ENCODE measurements at regions not wholly inside any gene's neighbourhood (a gene's known extent, or its start where the extent isn't known, plus 50 kb on each side); places are given as distances from the start of the nearest gene placed in this dataset.
A peak's percentile ranks its signal among the peaks of the same experiment; 100 is the strongest.
"Not testable (repeated sequence)": the region's sequence is repeated elsewhere in the genome, so short reads cannot be mapped to it uniquely, and the experiment has no call there.

DNA sequence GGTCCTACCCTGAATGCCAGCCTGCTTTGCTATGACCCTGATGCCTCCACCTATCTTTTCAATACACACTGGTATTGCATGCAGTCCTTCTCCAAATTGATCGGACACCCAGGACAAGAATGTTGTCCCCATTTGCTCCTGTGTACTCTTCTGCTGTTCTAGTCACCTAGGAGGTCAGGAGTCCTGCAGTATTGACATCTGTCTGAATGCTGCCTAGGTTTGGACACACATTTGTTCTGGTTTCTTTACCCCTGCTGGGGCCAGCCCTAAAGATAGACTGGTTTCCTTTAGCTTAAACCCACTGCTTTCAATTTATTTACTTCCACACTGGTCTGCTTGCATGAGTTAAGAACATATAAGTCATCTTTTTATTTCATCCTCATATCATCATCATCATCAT, 167.0 kb upstream of the CCN2 start:
- H3K4me1 ChIP-seq (ENCODE audit: insufficient read depth, low read length, poor library complexity, severe bottlenecking), result no peaks in the 10 kb centered on the region
- H2AFZ ChIP-seq (ENCODE audit: low read length), result no peak overlapping the region
- no peak for TF ChIP-seq EZH2phosphoT487 (IDR thresholded peaks at IDR 0.05; ENCODE audit: borderline replicate concordance, low read depth, low read length)
- TF ChIP-seq, protein P1, sequence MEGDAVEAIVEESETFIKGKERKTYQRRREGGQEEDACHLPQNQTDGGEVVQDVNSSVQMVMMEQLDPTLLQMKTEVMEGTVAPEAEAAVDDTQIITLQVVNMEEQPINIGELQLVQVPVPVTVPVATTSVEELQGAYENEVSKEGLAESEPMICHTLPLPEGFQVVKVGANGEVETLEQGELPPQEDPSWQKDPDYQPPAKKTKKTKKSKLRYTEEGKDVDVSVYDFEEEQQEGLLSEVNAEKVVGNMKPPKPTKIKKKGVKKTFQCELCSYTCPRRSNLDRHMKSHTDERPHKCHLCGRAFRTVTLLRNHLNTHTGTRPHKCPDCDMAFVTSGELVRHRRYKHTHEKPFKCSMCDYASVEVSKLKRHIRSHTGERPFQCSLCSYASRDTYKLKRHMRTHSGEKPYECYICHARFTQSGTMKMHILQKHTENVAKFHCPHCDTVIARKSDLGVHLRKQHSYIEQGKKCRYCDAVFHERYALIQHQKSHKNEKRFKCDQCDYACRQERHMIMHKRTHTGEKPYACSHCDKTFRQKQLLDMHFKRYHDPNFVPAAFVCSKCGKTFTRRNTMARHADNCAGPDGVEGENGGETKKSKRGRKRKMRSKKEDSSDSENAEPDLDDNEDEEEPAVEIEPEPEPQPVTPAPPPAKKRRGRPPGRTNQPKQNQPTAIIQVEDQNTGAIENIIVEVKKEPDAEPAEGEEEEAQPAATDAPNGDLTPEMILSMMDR (conservative IDR thresholded peaks at IDR 0.05; ENCODE audit: low read length), result no peak
- no TSS peak for BruUV-seq (replicated peaks)
- no peaks in the 10 kb centered on the region for H3K9me3 ChIP-seq (ENCODE audit: low read length)
- no peak overlapping the region for H3K27ac ChIP-seq (ENCODE audit: low read depth, low read length, poor library complexity, severe bottlenecking)
- intact Hi-C loops (cut with micrococcal nuclease; ENCODE audit: unreplicated experiment), result no loop called here
- no peak overlapping the region for H3K4me2 ChIP-seq (ENCODE audit: low read length)
- H4K20me1 ChIP-seq (ENCODE audit: insufficient read depth, low read length), result no peaks in the 10 kb centered on the region
- ChIA-PET POLR2A (no interaction called here), CTCF (ENCODE audit: unreplicated experiment) (no interaction called here)
- H3K4me3 ChIP-seq (ENCODE audit: low read depth, low read length, poor library complexity, severe bottlenecking), result no peak overlapping the region
- no peak for DNase-seq (ENCODE audit: low spot score)
- H3K36me3 ChIP-seq (ENCODE audit: insufficient read depth, low read length), result no peaks in the 10 kb centered on the region
- no peaks in the 10 kb centered on the region; the same call in 1 of the 2 replicates for H3K9me2 ChIP-seq (ENCODE audit: insufficient read depth, low read length)
- no peaks in the 10 kb centered on the region for H3K79me2 ChIP-seq (ENCODE audit: insufficient read depth, low read depth, low read length)

DNA sequence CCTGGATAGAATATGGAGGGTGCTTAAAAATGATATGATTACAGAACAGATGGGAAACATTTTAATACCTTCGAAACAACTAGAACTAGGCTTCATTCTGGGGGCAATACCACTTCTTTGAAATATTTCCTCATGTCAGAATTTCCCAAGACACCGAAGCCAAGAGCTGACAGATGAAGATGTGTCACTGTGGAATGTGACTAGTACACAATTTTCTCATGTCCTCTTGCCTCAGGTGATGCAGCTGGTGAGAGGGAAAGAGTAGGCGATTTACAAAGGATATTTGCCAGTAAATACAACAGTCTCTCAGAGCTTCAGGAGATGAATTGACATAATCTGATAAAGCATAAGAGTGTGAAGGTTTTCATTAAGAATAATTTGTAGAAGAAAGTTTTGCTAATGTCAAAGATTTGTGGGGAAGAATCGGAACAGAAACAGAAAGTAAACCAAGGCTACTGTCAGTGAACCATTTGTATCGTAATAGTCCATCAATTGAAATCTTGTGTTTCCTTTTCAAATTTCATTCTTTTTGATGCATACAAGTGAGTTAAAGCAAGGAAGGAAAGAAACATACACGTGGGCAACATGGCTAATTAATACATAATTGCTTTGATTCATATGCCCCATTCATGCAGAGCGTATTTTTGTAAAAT, 164.7 kb upstream of the CCN2 start:
- Histone ChIP-seq H3K4me1 (ENCODE audit: insufficient read depth, low read length, poor library complexity, severe bottlenecking) (no peaks in the 10 kb centered on the region), H3K27ac (ENCODE audit: low read depth, low read length, poor library complexity, severe bottlenecking) (no peak overlapping the region), H3K79me2 (ENCODE audit: insufficient read depth, low read depth, low read length) (no peaks in the 10 kb centered on the region), H3K4me2 (ENCODE audit: low read length) (no peak overlapping the region), H3K9me3 (ENCODE audit: low read length) (no peaks in the 10 kb centered on the region), H3K36me3 (ENCODE audit: insufficient read depth, low read length) (no peaks in the 10 kb centered on the region), H4K20me1 (ENCODE audit: insufficient read depth, low read length) (no peaks in the 10 kb centered on the region), H3K9me2 (ENCODE audit: insufficient read depth, low read length) (no peaks in the 10 kb centered on the region), H2AFZ (ENCODE audit: low read length) (no peak overlapping the region), H3K4me3 (ENCODE audit: low read depth, low read length, poor library complexity, severe bottlenecking) (no peak overlapping the region)
- BruUV-seq (replicated peaks), result no TSS peak
- CTCF ChIA-PET (ENCODE audit: unreplicated experiment), result no interaction called here
- no peak for DNase-seq (ENCODE audit: low spot score)
- TF ChIP-seq, protein P1 (conservative IDR thresholded peaks at IDR 0.05; ENCODE audit: low read length), result no peak
- no peak for TF ChIP-seq EZH2phosphoT487 (IDR thresholded peaks at IDR 0.05; ENCODE audit: borderline replicate concordance, low read depth, low read length)
- POLR2A ChIA-PET, result no interaction called here
- intact Hi-C loops (cut with micrococcal nuclease; ENCODE audit: unreplicated experiment), result no loop called here

DNA sequence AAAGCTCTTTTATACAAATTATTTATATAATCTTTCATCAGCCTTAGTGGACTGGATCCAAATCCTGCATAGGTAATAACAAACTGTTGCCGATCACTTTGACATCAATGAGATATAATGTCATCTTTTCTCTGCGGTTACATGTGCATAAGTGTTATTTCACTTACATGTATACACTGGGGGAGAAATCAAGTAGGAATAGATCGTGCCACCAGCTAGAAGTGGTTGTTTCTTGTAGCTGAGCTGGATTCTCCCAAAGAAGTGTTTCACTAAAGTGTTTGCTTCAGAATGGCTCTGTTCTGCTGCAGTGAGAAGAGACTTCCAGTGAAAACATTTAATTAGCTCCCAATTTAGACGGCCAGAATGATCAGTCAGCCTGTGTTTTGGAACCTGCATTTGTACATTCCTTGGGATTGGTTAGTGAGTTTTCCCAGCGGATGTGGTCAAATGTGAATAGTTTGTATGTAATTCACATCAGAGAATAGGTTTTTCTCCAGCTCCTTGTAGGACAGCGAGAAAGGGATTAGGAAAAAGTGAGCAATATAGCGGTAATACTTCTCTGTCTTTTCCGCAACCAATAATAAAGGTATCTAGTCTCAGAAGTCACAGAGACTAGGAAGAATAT, 163.1 kb upstream of the CCN2 start:
- H2AFZ ChIP-seq (ENCODE audit: low read length), result no peak overlapping the region
- DNase-seq (ENCODE audit: low spot score), result no peak
- ChIA-PET POLR2A (interaction anchor here (0.5 kb wide), 1 partner anchor 465 kb away, joined by 3 read pairs; no protein-coding TSS in a partner anchor), CTCF (ENCODE audit: unreplicated experiment) (no interaction called here)
- TF ChIP-seq, protein P1 (conservative IDR thresholded peaks at IDR 0.05; ENCODE audit: low read length), result no peak
- TF ChIP-seq EZH2phosphoT487 (IDR thresholded peaks at IDR 0.05; ENCODE audit: borderline replicate concordance, low read depth, low read length), result no peak
- no peaks in the 10 kb centered on the region for H3K4me1 ChIP-seq (ENCODE audit: insufficient read depth, low read length, poor library complexity, severe bottlenecking)
- peaks cover 3% of the 10 kb centered on the region; the same call in 1 of the 2 replicates for H3K9me3 ChIP-seq (ENCODE audit: low read length)
- intact Hi-C loops (cut with micrococcal nuclease; ENCODE audit: unreplicated experiment), result no loop called here
- no peak overlapping the region for H3K27ac ChIP-seq (ENCODE audit: low read depth, low read length, poor library complexity, severe bottlenecking)
- no peaks in the 10 kb centered on the region for H4K20me1 ChIP-seq (ENCODE audit: insufficient read depth, low read length)
- no peak overlapping the region for H3K4me3 ChIP-seq (ENCODE audit: low read depth, low read length, poor library complexity, severe bottlenecking)
- H3K36me3 ChIP-seq (ENCODE audit: insufficient read depth, low read length), result no peaks in the 10 kb centered on the region
- no peak overlapping the region for H3K4me2 ChIP-seq (ENCODE audit: low read length)
- no peaks in the 10 kb centered on the region for H3K9me2 ChIP-seq (ENCODE audit: insufficient read depth, low read length)
- H3K79me2 ChIP-seq (ENCODE audit: insufficient read depth, low read depth, low read length), result no peaks in the 10 kb centered on the region
- no TSS peak for BruUV-seq (replicated peaks)

DNA sequence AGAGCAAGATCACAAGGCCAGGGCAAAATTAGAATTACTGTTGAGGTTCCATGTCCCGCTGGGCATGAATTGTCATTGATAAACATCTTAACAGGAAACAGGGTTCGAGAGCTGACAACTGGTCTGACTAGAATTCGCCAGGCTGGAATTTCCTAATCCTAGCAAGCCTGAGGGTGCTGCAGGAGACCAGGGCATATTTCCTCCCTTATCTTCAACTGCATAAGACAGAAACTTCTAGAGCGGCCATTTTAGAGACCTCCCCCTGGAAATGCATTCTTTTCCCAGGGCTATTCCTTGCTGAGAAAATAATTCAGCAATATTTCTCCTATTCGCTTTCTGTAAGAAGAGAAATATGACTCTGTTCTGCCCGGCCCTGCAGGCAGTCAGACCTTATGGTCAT, 158.6 kb upstream of the CCN2 start:
- H3K9me2 ChIP-seq (ENCODE audit: insufficient read depth, low read length); POLR2A ChIA-PET; H4K20me1 ChIP-seq (ENCODE audit: insufficient read depth, low read length); H3K79me2 ChIP-seq (ENCODE audit: insufficient read depth, low read depth, low read length); H3K36me3 ChIP-seq (ENCODE audit: insufficient read depth, low read length); intact Hi-C loops (cut with micrococcal nuclease; ENCODE audit: unreplicated experiment); BruUV-seq (replicated peaks); H2AFZ ChIP-seq (ENCODE audit: low read length); H3K4me2 ChIP-seq (ENCODE audit: low read length); H3K9me3 ChIP-seq (ENCODE audit: low read length); CTCF ChIA-PET (ENCODE audit: unreplicated experiment); H3K4me1 ChIP-seq (ENCODE audit: insufficient read depth, low read length, poor library complexity, severe bottlenecking); H3K27ac ChIP-seq (ENCODE audit: low read depth, low read length, poor library complexity, severe bottlenecking); H3K4me3 ChIP-seq (ENCODE audit: low read depth, low read length, poor library complexity, severe bottlenecking): not testable (repeated sequence)
- peak; percentile 32 for DNase-seq (ENCODE audit: low spot score)
